OCI-LY1 (cell line): ENCODE measurements at regions not wholly inside any gene's neighbourhood (a gene's known extent, or its start where the extent isn't known, plus 50 kb on each side); places are given as distances from the start of the nearest gene placed in this dataset.

Source experiments
- CTCF ChIP-seq: fragments of 200-600 bp; sonication (generic), shearing (Covaris generic); IDR thresholded peaks from 2 replicates; pipeline ENCODE4 v1.5.1; 2017; ENCODE audit warnings: mild to moderate bottlenecking, antibody characterized with exemption, low read length, moderate library complexity, mixed read lengths
- EZH2 ChIP-seq: fragments of 200-600 bp; sonication (generic), shearing (Covaris generic); IDR thresholded peaks from 2 replicates; pipeline ENCODE4 v1.8.0; 2017; ENCODE audit warnings: borderline replicate concordance, mixed run types, mild to moderate bottlenecking, antibody characterized with exemption, low read length, moderate library complexity, mixed read lengths

- no peak for TF ChIP-seq CTCF
- TF ChIP-seq EZH2: no peak
These were observed 286.0 kb upstream of the KYNU start for GRCh38 chr2:142591420-142591819.
